Cerebellar cortex (tissue), 1 donor: ENCODE measurements at regions not wholly inside any gene's neighbourhood (a gene's known extent, or its start where the extent isn't known, plus 50 kb on each side); places are given as distances from the start of the nearest gene placed in this dataset.
A peak's percentile ranks its signal among the peaks of the same experiment; 100 is the strongest.
"Not testable (repeated sequence)": the region's sequence is repeated elsewhere in the genome, so short reads cannot be mapped to it uniquely, and the experiment has no call there.

Source experiments
- DNase-seq: peaks from one replicate; pipeline ENCODE4 v3.0.0-alpha.2; 2015; ENCODE audit warnings: low spot score

DNA sequence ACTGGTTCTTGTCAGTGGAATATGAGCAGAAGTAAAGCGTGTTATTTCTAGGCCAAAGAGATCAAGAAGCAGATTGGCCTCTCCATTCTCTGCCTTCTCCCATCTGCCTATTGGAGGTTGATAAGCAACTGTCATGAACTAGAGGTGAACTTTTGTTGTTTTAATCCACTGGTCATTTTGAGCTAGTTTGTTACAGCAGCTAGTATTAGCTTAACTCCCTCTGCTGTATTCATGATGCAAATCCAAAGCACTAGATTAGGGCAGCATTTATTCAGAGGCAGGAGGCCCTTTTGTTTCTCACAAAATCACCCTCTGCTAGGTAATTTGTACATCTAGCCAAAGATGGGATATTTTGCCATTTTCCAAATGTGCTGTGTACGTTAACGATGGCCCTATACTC is 97.3 kb upstream of the DPT start:
- no peak for DNase-seq

DNA sequence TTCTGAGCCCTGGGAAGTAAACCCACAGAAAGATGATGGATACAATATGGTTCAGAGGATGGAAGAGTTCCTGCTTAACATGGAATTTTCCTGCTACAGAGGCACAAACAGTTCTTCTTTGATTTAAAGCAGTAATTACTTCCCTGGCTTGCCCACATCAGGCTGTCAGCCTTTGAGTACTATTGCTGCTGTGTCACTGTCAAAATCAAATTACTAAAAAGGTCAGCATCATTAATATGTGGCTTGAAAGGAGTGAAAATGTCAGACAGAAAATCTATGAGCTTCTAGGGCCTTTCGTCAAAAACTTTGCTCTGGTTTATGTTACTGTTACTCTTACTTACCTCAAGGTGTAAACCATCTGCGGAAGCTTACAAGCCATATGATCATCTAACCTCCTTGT is 98.6 kb upstream of the DPT start:
- no peak for DNase-seq

DNA sequence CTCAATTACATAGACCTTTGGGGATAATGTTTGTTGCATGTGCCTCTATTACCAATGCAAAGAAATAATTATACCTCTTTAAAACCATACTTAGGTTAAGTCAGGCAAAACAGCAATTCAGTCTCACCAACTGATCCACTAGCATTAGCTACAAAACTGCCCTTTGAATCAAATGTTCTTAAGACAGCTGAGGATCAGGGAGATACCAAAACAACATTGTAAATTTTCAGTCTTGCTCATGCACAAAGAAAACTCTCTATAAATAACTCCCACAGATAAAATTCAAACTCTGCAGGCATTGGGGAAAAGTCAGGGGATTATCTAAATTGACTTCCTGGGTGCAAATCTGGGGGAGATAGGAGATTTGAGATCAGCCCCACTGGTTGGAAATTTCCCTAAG is 100.9 kb upstream of the DPT start:
- no peak for DNase-seq

DNA sequence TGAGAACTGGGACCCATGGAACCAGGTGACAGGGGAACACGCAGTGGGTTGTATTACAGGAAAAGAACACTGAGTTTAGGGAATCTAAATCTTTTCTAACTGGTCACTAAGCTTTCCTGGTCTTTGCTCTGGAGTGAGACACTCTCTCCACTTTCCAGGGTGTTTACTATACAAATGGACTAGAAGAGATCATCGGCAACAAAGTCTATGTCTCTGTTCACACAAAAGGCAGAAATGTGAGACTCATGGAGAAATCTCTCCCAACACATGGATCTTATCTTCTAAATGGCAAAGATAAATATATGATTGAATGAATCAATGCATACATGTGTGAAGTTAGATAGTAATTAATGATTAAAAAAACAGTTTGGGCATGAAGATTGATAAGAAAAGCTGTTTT is 101.6 kb upstream of the DPT start:
- no peak for DNase-seq

DNA sequence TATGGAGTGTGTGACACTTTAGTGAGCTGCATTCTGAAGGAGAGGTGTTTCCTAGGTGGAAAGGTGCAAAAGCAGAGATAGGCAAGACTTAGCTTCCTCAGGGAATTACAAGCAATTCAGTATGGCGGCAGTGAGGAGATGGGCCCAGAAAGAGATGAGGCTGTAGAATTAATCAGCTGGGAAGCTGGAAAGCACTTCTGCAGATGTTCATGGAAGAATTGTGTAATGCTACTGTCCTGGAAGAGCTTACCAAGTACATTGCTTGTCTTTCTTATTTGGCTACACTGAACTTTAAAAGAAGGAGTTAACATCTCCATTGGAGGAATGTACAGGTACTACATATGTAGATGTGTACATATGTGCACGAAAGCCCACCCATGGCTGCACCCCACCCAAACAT is 103.7 kb upstream of the DPT start:
- DNase-seq: no peak

DNA sequence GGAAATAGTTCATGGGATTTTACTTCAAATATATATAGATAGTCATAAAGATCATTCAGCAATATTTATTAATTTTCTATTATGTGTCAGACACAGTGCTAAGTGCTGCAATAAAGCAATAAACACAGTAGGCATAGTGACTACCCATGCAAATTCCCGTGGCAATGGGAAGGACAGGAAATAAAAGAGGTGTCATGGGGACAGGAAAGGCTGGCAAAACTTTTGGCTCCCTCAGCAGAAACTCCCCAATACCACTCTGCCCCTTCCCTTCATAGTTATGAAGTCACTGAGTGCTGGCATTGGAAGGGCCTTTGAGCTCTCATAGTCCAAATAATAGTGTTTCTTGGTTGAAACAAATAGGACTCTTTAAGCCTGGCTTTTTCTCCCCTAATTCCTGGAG is 104.4 kb upstream of the DPT start:
- DNase-seq: peak; percentile 15

DNA sequence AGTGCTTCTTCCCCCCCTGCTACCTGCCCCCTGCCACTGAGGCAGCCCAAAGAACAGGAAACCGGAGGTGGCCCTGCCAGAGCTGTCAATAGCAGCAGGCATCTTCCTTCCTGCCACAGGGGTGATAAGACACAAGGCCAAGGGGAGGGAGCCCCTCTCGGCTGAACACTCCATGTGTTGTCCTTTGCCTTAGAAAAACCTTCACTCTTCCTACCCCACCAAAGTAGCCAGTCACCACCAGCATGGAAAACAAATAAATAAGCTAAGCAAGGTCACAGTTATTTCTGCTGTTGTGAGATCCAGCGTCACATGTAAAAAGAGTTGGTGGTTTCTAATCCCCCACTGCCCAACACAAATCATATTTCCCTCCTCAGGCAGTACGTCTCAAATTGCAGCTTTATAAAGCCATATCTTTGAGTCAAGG is 104.8 kb upstream of the DPT start:
- no peak for DNase-seq

DNA sequence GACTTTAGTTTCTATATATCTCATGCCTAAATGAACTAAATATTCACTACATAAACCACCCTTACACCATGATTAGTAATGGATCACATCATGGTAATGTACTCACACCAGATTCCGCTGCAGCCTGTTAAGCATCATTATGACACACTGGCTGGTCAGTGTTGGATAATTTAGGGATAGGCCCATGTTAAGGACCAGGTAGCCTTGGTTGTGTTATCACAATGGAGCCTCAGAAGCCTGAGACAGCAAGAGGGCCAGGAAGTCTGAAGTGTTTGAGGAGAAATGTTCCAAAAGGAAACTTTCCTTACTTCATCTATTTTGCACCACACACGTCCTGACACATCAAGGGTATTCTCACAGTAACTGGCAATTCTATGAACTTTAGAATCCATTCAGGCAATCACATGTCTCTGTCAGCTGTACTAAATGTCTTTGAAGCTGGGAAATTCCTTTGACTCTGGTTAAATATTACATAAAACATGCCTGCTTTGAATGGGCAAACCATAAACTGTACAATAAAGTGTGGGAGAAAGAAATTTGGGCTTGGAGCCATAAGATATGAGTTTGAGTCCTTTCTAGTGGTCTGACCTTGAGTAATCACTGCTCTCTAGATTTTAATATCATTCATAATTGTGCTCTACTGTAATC is 105.3 kb upstream of the DPT start:
- DNase-seq: no peak

DNA sequence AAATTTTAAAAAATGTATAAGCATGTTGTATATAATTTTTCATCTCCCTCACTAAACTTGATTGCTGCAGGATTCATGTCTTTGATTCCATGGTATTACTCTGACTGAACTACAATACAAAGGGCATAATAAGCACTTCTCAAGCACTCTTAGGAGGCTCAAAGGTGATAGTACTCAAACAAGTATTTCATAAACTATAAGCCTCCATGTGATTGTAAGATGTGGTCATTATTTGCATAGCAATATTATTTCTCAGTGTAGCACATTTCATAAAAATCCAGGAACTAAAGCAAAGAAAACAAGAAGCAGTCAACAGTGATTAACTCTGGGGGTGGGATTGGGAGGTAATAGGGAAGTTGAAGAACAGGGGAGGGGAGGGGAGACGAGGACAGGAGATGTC is 106.2 kb upstream of the DPT start:
- DNase-seq: no peak

DNA sequence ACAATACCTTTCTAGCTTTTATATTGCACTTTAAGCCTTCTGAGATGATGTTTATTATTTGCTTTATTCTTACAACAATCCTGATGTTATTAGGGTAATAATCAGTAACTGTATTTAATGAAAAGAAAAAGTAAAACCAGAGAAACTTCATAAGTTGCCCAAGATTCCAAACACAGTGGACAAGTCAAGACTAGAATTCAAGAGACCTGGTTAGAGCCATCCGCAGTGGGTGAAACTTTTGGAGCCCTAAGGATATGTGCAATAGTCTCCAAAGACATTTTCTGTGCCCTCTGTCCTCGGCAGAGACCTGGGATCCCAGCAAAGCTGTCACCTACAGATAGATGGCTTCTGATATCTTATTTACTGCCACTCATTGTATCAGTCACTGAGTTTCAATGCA is 106.8 kb upstream of the DPT start:
- DNase-seq: no peak

DNA sequence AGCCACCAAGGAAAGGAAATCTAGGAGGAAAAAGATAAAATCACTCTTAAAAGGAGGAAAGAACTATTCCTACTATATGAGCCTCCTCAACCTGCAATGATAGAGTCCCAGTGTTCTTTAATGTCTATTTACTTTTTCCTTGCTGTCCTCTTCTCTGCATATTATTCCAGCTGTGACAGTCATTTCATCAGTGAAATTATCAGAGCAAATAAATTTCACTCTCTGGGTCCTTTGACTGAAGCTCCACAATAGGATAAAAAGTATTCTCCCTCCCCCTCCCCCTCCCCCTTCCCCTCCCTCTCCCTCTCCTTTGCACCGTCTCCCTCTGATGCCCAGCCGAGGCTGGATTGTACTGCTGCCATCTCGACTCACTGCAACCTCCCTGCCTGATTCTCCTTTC is 107.5 kb upstream of the DPT start:
- no peak for DNase-seq

DNA sequence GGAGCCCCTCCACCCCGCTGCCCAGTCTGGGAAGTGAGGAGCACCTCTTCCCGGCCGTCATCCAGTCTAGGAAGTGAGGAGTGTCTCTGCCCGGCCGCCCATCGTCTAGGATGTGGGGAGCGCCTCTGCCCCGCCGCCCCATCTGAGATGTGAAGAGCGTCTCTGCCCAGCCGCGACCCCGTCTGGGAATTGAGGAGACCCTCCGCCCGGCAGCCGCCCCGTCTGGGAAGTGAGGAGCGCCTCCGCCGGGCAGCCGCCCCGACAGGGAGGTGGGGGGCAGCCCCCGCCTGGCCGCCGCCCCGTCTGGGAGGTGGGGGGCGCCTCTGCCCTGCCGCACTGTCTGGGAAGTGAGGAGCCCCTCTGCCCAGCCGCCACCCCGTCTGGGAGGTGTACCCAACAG is 108.2 kb upstream of the DPT start:
- DNase-seq: not testable (repeated sequence)

DNA sequence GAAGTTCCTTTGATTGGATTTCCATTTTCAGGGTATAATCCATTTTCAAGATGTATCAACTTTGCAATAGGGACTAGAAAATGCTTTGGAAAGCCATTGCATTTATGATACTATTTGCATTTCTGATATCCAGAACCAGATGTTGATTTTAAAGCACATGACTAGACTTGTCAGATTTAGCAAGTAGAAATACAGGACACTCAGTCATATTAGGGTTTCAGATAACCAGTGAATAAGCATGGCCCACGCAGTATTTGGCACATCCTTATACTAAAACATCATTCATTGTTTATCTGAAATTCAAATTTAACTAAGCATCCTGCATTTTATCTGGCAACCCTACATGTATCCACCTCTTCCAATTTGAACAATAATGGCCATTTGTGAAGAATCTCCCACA is 113.3 kb upstream of the DPT start:
- DNase-seq: no peak

DNA sequence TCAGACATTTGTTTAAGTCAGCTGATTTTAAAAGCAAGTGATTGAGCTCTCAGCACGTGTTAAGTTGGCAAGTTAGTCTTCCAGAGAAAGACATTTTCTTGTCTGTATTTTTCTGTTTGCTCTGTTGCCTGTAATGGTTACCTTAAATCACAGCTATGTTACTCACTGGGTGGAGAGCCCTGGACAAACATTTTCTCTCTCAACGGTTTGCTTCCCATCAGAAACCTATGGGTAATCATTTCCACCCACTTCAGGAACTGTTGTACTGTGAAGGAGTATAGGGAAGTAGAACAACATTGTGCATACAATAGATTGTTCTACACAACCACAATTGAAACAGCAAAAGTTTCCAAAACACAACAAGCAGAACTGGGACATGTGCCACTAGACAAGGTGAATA is 113.9 kb upstream of the DPT start:
- no peak for DNase-seq

DNA sequence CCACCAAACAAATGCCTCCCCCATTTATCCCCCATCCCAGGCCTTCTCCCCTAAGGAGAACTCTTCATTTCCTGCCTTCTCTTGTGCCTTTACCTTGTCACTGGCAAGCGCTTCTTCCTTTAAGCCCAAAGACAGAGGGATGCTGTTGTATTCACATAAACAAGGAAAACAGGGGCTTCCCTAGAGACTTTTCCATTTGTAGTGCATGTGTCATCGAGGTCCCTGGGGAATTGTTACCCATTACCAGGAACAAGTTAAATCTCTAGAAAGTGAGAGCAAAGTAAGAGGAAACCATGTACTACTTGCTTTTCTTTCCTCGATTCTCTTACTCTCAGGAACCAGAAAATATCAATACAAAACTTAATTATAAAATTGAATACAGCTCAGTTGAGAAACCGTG is 114.4 kb upstream of the DPT start:
- DNase-seq: no peak

DNA sequence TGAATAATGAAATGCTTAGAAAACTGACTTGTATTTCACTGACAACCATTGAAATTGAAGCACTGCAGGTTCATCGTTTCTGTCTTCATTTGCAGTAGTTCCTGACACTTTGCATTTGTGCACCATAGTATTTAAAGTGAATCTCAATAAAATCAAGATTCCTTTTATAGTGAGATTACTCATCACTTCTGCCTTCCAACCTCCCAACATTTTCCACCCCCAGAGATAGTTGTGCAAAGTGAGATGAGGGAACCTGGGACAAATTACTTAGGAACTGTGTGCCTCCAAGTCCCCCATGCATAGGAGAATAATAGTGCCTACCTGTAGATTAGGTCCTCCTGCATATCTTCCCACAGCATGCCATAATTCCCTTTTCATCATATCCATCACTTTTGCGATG is 114.9 kb upstream of the DPT start:
- DNase-seq: no peak

DNA sequence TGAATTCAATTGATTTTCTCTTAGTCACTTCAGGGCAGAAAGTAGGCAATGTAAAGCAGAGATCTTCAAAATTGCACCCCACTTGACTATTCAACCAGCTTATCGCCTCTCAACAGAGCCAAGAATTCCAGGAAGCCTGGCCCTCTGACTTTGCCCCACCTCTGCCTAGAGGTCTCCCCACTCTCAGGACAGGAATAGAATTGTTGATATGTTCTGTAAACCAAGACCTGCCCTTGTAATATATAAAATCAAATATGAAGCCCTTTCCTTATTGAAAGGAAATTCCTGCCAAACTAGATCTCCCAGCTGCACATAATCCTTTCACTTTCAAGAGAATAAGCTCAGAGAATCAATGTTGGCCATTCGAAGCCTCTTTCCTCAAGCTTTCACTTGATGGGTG is 116.1 kb upstream of the DPT start:
- DNase-seq: no peak

DNA sequence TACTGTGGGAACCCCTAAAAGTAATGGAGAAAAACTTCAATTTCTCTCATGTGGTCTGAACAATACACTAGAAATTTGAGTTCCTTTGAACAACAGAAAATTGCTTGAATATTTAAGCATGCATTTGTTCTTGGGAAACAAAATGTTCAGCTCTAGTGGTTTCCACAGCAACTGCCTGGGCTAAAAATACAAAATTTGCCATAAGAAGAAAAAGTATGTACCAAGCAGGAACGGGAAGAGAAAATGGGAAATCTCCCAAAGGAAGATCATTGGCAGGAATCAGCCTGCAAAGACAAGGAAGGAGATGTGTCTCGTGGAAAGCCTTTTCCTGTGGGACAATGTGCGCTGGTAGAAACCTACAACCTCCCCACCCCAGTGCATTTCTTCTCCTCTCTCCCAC is 119.0 kb upstream of the DPT start:
- no peak for DNase-seq

DNA sequence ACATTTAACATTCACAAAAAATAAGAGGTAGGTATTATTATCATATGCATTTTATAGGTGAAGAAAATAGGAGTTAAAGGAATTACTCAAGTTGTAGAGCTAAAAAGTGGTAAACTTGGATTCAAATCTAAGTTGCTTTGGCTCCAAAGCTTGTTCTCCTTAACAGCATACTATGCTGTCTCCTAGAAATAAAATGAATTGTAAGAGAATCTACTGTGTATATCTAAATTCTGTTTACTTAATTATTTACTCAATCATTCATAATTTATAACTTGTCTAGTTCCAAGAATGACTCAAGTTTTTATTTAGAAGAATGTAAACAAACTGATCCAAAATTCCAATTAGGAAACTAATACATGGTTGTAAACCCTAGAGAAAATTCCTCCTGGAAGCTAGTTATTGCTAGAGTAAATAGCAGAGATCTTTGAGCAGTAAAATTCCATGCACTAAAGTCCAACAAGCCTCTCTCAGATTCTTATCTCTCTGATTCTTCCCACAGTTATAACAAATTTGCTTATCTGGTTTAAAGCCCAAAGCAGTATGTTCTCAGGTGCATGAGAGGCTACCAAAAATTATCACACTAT is 132.5 kb upstream of the DPT start:
- no peak for DNase-seq

DNA sequence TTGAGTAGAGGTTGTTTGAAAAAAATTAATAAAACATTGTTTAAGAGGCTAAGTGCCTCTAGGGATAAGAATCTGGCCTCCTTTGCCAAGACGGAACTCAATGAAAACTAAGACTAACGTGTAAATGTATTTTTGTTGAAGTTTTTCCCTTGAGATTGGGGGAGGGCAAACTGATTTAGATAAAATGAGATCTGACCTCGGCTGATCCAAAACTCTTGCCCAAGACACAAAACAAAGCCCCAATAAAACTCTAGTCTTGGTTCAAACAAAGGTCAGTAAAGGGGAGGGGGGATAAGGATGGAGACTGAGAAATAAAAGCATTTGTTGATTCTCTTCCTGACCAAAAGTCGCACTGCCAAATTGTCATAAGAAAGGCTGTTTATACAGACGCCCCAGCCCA is 134.8 kb upstream of the DPT start:
- no peak for DNase-seq

DNA sequence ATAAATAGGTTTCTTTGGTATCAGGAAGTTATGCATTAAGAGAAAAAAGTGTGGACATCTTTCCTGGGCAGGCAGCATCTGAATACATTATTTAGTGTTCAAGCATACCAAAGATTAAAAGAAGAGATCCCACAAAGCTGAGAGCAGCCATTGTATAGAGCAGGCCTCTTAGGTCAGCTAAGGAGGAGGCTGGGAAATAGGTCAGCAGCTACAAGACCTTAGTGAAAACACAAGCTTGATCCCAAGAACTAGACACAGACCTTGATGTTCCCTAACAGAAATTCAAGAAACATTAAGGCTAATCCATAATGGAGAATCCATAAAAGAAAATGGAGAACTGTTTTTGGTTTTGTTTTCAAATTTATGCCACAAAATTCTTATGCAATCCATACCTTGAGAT is 135.3 kb upstream of the DPT start:
- DNase-seq: no peak

DNA sequence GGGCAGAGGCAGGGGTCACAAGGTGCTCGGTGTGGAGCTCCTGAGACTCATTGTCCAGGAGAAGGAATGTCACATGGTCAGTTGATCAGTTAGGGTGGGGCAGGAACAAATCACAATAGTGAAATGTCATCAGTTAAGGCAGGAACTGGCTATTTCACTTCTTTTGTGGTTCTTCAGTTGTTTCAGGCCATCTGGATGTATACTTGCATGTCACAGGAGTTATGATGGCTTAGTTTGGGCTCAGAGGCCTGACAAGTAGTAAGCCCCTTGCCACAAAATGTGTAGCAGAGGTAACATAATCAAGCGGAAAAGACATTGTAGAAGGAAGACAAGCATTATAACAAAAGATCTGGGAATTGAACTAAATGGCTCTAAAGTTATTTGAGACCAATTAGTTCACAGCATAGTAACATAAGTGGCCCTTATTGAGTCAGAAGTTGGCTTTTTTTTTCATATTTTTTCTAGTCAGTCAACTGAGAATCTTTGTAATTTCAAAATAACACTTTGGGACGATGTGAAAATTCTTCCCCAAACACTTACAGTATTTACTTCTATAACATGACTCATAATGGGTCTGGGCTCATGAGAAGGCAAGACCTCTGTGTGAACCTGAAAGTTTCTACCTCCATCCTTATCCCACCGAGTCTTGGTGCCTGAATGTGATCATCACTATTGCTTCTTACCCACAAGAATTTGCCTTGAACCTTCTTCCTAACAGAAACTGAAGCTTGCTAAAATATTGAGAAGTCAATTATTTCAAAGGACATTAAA is 137.0 kb upstream of the DPT start:
- DNase-seq: no peak

DNA sequence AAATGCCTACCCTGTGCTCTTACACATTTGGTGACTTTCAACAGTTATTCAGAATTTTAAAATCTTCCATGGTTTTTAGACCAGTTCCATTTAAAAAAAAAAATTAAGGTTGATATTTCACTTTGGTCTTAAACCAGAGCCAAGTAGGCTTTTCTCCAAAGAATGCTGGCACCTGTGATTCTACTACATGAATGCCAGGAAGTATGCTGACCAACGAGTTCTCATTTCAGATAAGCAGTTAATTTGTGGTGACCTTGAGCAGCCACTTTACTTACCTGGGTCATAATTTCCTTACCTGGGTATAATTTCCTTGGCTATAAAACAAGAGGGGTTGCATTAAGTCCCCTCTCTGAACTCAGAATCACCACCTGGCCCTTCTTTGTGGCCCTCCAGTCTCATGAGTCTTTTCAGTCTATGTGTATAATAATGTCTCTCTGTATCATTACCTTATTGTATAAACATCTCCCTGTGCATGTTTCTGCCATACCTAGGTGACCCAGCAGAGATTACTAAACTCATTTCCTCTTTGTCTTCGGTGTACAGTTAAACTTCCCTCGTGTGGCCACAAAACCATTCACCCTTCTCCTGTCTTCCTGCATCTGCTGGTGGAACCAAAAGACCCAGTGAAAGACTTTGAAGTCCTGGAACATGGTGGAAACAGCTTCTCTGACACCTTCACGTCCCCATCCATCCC is 139.1 kb upstream of the DPT start:
- DNase-seq: no peak
